ENCODE measurements at regions not wholly inside any gene's neighbourhood (a gene's known extent, or its start where the extent isn't known, plus 50 kb on each side); places are given as distances from the start of the nearest gene placed in this dataset.

- no peak for TF ChIP-seq CTCF (conservative IDR thresholded peaks at IDR 0.05; ENCODE audit: low read depth in 2 of 2)
- TF ChIP-seq REST (IDR thresholded peaks at IDR 0.05; ENCODE audit: unreplicated experiment) = no peak
- TF ChIP-seq ZNF331 (CRISPR knock-in tag; IDR thresholded peaks at IDR 0.05; ENCODE audit: low read depth) = no peak
- no peak for TF ChIP-seq EZH2phosphoT487 (IDR thresholded peaks at IDR 0.05; ENCODE audit: unreplicated experiment)
- TF ChIP-seq EZH2 (IDR thresholded peaks at IDR 0.05; ENCODE audit: low read depth, unreplicated experiment) = no peak
- TF ChIP-seq JUNB (IDR thresholded peaks at IDR 0.05; ENCODE audit: unreplicated experiment) = no peak
- no peak for TF ChIP-seq CREB1 (CRISPR knock-in tag; IDR thresholded peaks at IDR 0.05; ENCODE audit: low read depth)
- no peak for TF ChIP-seq POLR2AphosphoS5 (IDR thresholded peaks at IDR 0.05; ENCODE audit: low read depth)
- no peak for TF ChIP-seq ETS1 (IDR thresholded peaks at IDR 0.05)
- TF ChIP-seq STAT1 (IDR thresholded peaks at IDR 0.05; ENCODE audit: unreplicated experiment) = no peak
- TF ChIP-seq NANOG (IDR thresholded peaks at IDR 0.05; ENCODE audit: borderline replicate concordance) = no peak
- no peak for TF ChIP-seq ZNF462 (CRISPR knock-in tag; IDR thresholded peaks at IDR 0.05)
- TF ChIP-seq ZNF114 (CRISPR knock-in tag; IDR thresholded peaks at IDR 0.05) = no peak
These were observed 134.2 kb upstream of the PIK3C3 start for GRCh38 chr18:41820784-41821183.

Data from GM23338 (cell line).